K562 (cell line): ENCODE measurements at regions not wholly inside any gene's neighbourhood (a gene's known extent, or its start where the extent isn't known, plus 50 kb on each side); places are given as distances from the start of the nearest gene placed in this dataset.

Experiments
- ATAC-seq: fragments of 200-7000 bp; cut with Tn5 transposase; 3 replicates; pipeline ENCODE4 v1.9.1; 2020; ENCODE audit warnings: moderate library complexity
- BruUV-seq: library from RNA; stranded (reverse); fragments of 400-500 nt; replicated peaks from 2 replicates; lab custom pipeline; 2021; lab: Mats Ljungman, UMichigan
- CTCF ChIA-PET: fragments of 300-600 bp; formaldehyde crosslinking; extraction: SDS; loops from one replicate; lab custom pipeline; 2021; ENCODE audit warnings: low intra/inter-chr PET ratio; lab: Yijun Ruan, JAX
- POLR2A ChIA-PET: fragments of 300-600, 350-650 bp; sonication (Branson Sonifier 250); formaldehyde crosslinking; extraction: SDS; loops from one replicate; lab custom pipeline; 2021; ENCODE audit warnings: antibody characterized with exemption, inconsistent platforms; lab: Yijun Ruan, JAX
- DNase-seq, 4 experiments: peaks; one replicate each; pipeline versions ENCODE4 v3.0.0 to v3.0.0-alpha.2; 2011 to 2018; ENCODE audit warnings: low spot score in 3 of 4, mixed read lengths in 3 of 4; ENCODE audit errors: extremely low read depth in 1 of 4
- FAIRE-seq: peaks from 2 replicates; lab custom pipeline; 2011; peaks lifted over from hg19 to GRCh38; lab: Jason Lieb, UNC
- H2AFZ ChIP-seq: 2 replicates; pipeline ENCODE4 v1.6.0; 2011; ENCODE audit warnings: low read depth, low read length, control low read depth, inconsistent platforms
- H3K27ac ChIP-seq: fragments of 200-600 bp; 3 replicates; pipeline ENCODE4 v1.8.0; 2011; ENCODE audit warnings: low read depth, mild to moderate bottlenecking, control low read depth, inconsistent platforms, low read length, moderate library complexity, mixed read lengths; ENCODE audit errors: extremely low read depth
- H3K27me3 ChIP-seq, 2 experiments: fragments of 300-600 bp in 1 of 2; 2 replicates in 1 of 2; 3 replicates in 1 of 2; pipeline versions ENCODE4 v1.6.0 to v1.8.0; 2011; ENCODE audit warnings: inconsistent platforms in 2 of 2, low read length in 2 of 2, mild to moderate bottlenecking in 1 of 2, mixed read lengths in 1 of 2, moderate library complexity in 1 of 2; ENCODE audit not compliant: control insufficient read depth in 2 of 2, insufficient read depth in 2 of 2
- H3K36me3 ChIP-seq: fragments of 300-600 bp; 3 replicates; pipeline ENCODE4 v1.8.0; 2011; ENCODE audit warnings: mild to moderate bottlenecking, low read length, inconsistent platforms; ENCODE audit not compliant: control insufficient read depth, insufficient read depth
- H3K4me1 ChIP-seq, 2 experiments: fragments of 200-600 bp in 1 of 2; replicated peaks in 1 of 2; 2 replicates in 1 of 2; 3 replicates in 1 of 2; pipeline versions ENCODE4 v1.5.1 to v1.8.0; 2011; ENCODE audit warnings: inconsistent platforms in 2 of 2, low read length in 2 of 2, mild to moderate bottlenecking in 1 of 2, mixed read lengths in 1 of 2, moderate library complexity in 1 of 2; ENCODE audit not compliant: control insufficient read depth in 2 of 2, insufficient read depth in 2 of 2
- H3K4me2 ChIP-seq: 2 replicates; pipeline ENCODE4 v1.6.1; 2011; ENCODE audit warnings: low read length, control low read depth, inconsistent platforms, mixed read lengths; ENCODE audit not compliant: insufficient read depth
- H3K4me3 ChIP-seq: fragments of 200-600 bp; sonication (generic), shearing (Covaris generic); 2 replicates; pipeline ENCODE4 v1.5.1; 2016; ENCODE audit warnings: control low read depth, inconsistent platforms
- H3K79me2 ChIP-seq: fragments of 200-600 bp; 3 replicates; pipeline ENCODE4 v1.8.0; 2011; ENCODE audit warnings: low read length, inconsistent platforms; ENCODE audit not compliant: control insufficient read depth, insufficient read depth
- H3K9ac ChIP-seq, 2 experiments: 2 replicates each; pipeline versions ENCODE4 v1.6.0 to v1.6.1; 2011; ENCODE audit warnings: low read depth in 2 of 2, low read length in 2 of 2, control low read depth in 1 of 2, inconsistent platforms in 1 of 2, mild to moderate bottlenecking in 1 of 2, mixed read lengths in 1 of 2; ENCODE audit not compliant: insufficient read depth in 1 of 2
- H3K9me1 ChIP-seq: one replicate; pipeline ENCODE4 v1.6.0; 2011; ENCODE audit warnings: inconsistent platforms, mild to moderate bottlenecking, low read length, moderate library complexity; ENCODE audit not compliant: control insufficient read depth, insufficient read depth
- H3K9me3 ChIP-seq: replicated peaks from 2 replicates; pipeline ENCODE4 v1.5.1; 2011; ENCODE audit warnings: low read depth, low read length, inconsistent platforms; ENCODE audit not compliant: control insufficient read depth, insufficient read depth
- H4K20me1 ChIP-seq: replicated peaks from 2 replicates; pipeline ENCODE4 v1.6.1; 2011; ENCODE audit warnings: low read length, inconsistent platforms, mixed read lengths; ENCODE audit not compliant: control insufficient read depth, insufficient read depth
- MEF2D ChIP-seq: conservative IDR thresholded peaks from 2 replicates; pipeline ENCODE4 v1.6.1; 2016; ENCODE audit warnings: low read depth, missing genetic modification characterization, missing compliant biosample characterization
- NFIX ChIP-seq: fragments of 250-450 bp; sonication (Bioruptor Pico); IDR thresholded peaks from 2 replicates; pipeline ENCODE4 v1.4.0; 2020; ENCODE audit warnings: low read depth, mild to moderate bottlenecking, moderate library complexity
- RCOR1 ChIP-seq, 2 experiments: IDR thresholded peaks; 2 replicates each; pipeline ENCODE4 v1.6.1; 2012; ENCODE audit warnings: low read depth in 2 of 2, low read length in 2 of 2, borderline replicate concordance in 1 of 2, improper control_type of control experiment in 1 of 2
- ZBTB7A ChIP-seq: IDR thresholded peaks from 2 replicates; pipeline ENCODE4 v1.6.1; 2011; ENCODE audit warnings: low read depth, mild to moderate bottlenecking, low read length, moderate library complexity, borderline replicate concordance; ENCODE audit not compliant: control insufficient read depth
- ZC3H11A ChIP-seq: IDR thresholded peaks from 2 replicates; pipeline ENCODE4 v1.6.1; 2012; ENCODE audit warnings: low read depth, low read length, improper control_type of control experiment
- ZMIZ1 ChIP-seq, 2 experiments: fragments of 150-350 bp in 1 of 2; IDR thresholded peaks; 2 replicates each; pipeline ENCODE4 v1.6.1; 2012 to 2016; ENCODE audit warnings: low read depth in 2 of 2, low read length in 2 of 2, mild to moderate bottlenecking in 1 of 2, moderate library complexity in 1 of 2
- WGBS: fragments of 100-300 bp; shearing (Covaris generic); methylation state at CpG from one replicate; pipeline ENCODE4 v1.1.6; 2016; ENCODE audit warnings: low coverage, mixed read lengths; ENCODE audit not compliant: insufficient coverage; ENCODE audit errors: missing lambda C conversion rate; 5-methylcytosine and 5-hydroxymethylcytosine counted together
- in situ Hi-C: fragments of 300-500 bp; cut with MboI; formaldehyde crosslinking; loops from 4 replicates; pipeline ENCODE4 v1.15.0; 2018; ENCODE audit warnings: inconsistent platforms, mixed read lengths
- intact Hi-C: fragments of 100-400 bp; cut with micrococcal nuclease; formaldehyde crosslinking; loops from 2 replicates; pipeline ENCODE4 v1.14.2; 2022

DNA sequence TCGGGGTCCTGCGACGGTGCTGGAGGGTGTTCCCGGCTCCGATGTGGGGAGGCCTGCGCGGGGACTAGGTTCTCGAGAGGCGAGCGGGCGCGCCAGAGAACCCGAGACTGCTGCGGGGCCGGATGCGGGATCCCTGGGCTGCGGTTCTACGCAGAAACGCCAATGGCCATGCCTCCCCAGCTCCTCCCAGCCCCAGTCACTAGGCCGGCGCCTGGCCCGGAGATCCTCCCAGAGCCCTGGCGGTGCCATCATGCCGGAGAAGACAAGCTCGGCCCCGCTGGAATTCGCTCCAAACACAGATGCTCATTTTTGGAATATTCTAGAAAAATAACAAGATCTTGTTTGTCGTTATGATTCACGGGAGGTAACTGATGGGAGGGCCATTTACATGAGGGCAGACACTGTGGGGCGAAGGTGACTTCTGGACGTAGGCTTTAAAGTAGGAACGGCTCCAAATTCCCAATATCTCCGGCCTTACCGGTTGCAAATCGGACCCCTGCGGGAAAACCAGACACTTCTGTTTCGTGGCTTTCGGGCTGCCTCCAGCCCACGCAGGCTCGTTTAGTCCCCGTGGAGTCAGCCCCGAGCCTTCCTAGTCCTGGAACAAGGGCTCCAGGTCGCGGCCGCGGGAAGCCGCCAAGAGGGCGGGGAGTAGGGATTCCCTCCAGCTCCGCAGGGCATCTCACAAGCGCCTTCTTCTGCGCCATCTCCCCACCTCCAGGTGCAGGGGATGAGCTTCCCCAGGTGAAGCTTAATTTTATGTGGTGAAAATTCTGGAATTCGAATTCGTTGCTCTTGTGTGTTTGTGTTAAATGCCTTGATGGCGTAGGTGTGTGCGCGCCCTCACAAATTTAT lies 74.8 kb upstream of the POLG start:
- TF ChIP-seq RCOR1 (IDR thresholded peaks at IDR 0.05; ENCODE audit: borderline replicate concordance in 1 of 2, low read depth in 2 of 2, low read length in 2 of 2): no peak
- no peak for TF ChIP-seq NFIX
- no peak for TF ChIP-seq MEF2D (tag)
- no peak for TF ChIP-seq ZBTB7A
- no peak for TF ChIP-seq ZMIZ1 (IDR thresholded peaks at IDR 0.05; ENCODE audit: low read depth in 2 of 2, low read length in 2 of 2)
- no peak for TF ChIP-seq ZC3H11A
- Histone ChIP-seq H3K4me3 (no peak overlapping the region), H3K36me3 (no peaks in the 10 kb centered on the region), H3K9ac (no peak overlapping the region), H3K79me2 (no peaks in the 10 kb centered on the region), H3K27me3 (peaks cover 55 to 90% of the 10 kb centered on the region in 2 experiments), H3K9me3 (no peaks in the 10 kb centered on the region), H4K20me1 (peaks cover 8% of the 10 kb centered on the region; the same call in 1 of the 2 replicates), H3K27ac (no peak overlapping the region), H3K4me1 (peaks cover 0 to 34% of the 10 kb centered on the region in 2 experiments; a peak in 2 of 5 replicates), H3K4me2 (no peak overlapping the region), H3K9me1 (no peaks in the 10 kb centered on the region), H2AFZ (no peak overlapping the region)
- DNase-seq (no peak), ATAC-seq (no peak), FAIRE-seq (no peak)
- intact Hi-C loops (no loop called here), in situ Hi-C loops (loop anchor here (5.0 kb wide), 1 partner anchor 47 kb away; no protein-coding TSS in a partner anchor)
- CTCF ChIA-PET: no interaction called here
- POLR2A ChIA-PET: no interaction called here
- WGBS: 25% methylated on average over 44 of the region's 56 CpGs
- BruUV-seq: no TSS peak
